Endothelial cell (in vitro differentiated cells): ENCODE measurements at regions not wholly inside any gene's neighbourhood (a gene's known extent, or its start where the extent isn't known, plus 50 kb on each side); places are given as distances from the start of the nearest gene placed in this dataset.

Experiments
- DNase-seq: peaks from one replicate; pipeline ENCODE4 v3.0.0; 2021; ENCODE audit warnings: low spot score
- H3K27ac Mint-ChIP-seq: one replicate; pipeline ENCODE4 v1.8.0; 2021; ENCODE audit warnings: mixed read lengths, inconsistent platforms; ENCODE audit not compliant: unreplicated experiment
- H3K27me3 Mint-ChIP-seq: one replicate; pipeline ENCODE4 v1.8.0; 2021; ENCODE audit warnings: mild to moderate bottlenecking, moderate library complexity, mixed read lengths, inconsistent platforms; ENCODE audit not compliant: unreplicated experiment
- H3K36me3 Mint-ChIP-seq: one replicate; pipeline ENCODE4 v1.8.0; 2021; ENCODE audit warnings: mild to moderate bottlenecking, low read depth, mixed read lengths, inconsistent platforms; ENCODE audit not compliant: unreplicated experiment
- H3K4me1 Mint-ChIP-seq: one replicate; pipeline ENCODE4 v1.8.0; 2021; ENCODE audit warnings: mild to moderate bottlenecking, mixed read lengths, inconsistent platforms; ENCODE audit not compliant: unreplicated experiment
- H3K4me3 Mint-ChIP-seq: one replicate; pipeline ENCODE4 v1.8.0; 2021; ENCODE audit warnings: mild to moderate bottlenecking, mixed read lengths, inconsistent platforms; ENCODE audit not compliant: unreplicated experiment
- H3K9me3 Mint-ChIP-seq: one replicate; pipeline ENCODE4 v1.8.0; 2021; ENCODE audit warnings: mixed read lengths, inconsistent platforms; ENCODE audit not compliant: unreplicated experiment
- CTCF ChIP-seq: fragments of 200-600 bp; sonication (generic); IDR thresholded peaks from one replicate; pipeline ENCODE4 v1.5.0; 2021; ENCODE audit warnings: antibody characterized with exemption; ENCODE audit not compliant: unreplicated experiment

- DNase-seq, result no peak
- Mint-ChIP-seq H3K27ac (peak overlapping the region; percentile 22), H3K4me3 (no peak overlapping the region)
Observed at GRCh38 chr9:95801797-95802196, 73.7 kb upstream of the ERCC6L2 start.

GRCh38 chr9:95796029-95796428 is 79.5 kb upstream of the ERCC6L2 start:
- H3K27ac Mint-ChIP-seq, result no peak overlapping the region
- no peak for DNase-seq
- no peaks in the 10 kb centered on the region for H3K9me3 Mint-ChIP-seq
- H3K27me3 Mint-ChIP-seq, result peaks cover 2% of the 10 kb centered on the region
- H3K36me3 Mint-ChIP-seq, result no peaks in the 10 kb centered on the region
- no peak for TF ChIP-seq CTCF
- peaks cover 8% of the 10 kb centered on the region for H3K4me1 Mint-ChIP-seq
- H3K4me3 Mint-ChIP-seq, result no peak overlapping the region

More at GRCh38 chr9:95801797-95802196, 73.7 kb upstream of the ERCC6L2 start:
- H3K9me3 Mint-ChIP-seq, result no peaks in the 10 kb centered on the region
- peaks cover 15% of the 10 kb centered on the region for H3K4me1 Mint-ChIP-seq
- no peaks in the 10 kb centered on the region for H3K27me3 Mint-ChIP-seq
- no peaks in the 10 kb centered on the region for H3K36me3 Mint-ChIP-seq
- TF ChIP-seq CTCF, result no peak

GRCh38 chr9:95793924-95794828 is 81.3 kb upstream of the ERCC6L2 start:
- H3K36me3 Mint-ChIP-seq, result no peaks in the 10 kb centered on the region
- DNase-seq, result no peak
- no peak overlapping the region for H3K27ac Mint-ChIP-seq
- H3K27me3 Mint-ChIP-seq, result peaks cover 2% of the 10 kb centered on the region
- peaks cover 8% of the 10 kb centered on the region for H3K4me1 Mint-ChIP-seq
- H3K4me3 Mint-ChIP-seq, result no peak overlapping the region
- no peak for TF ChIP-seq CTCF
- H3K9me3 Mint-ChIP-seq, result no peaks in the 10 kb centered on the region

GRCh38 chr9:95791695-95792094 is 83.8 kb upstream of the ERCC6L2 start:
- H3K4me1 Mint-ChIP-seq, result peaks cover 5% of the 10 kb centered on the region
- H3K36me3 Mint-ChIP-seq, result no peaks in the 10 kb centered on the region
- H3K9me3 Mint-ChIP-seq, result no peaks in the 10 kb centered on the region
- DNase-seq, result no peak
- peaks cover 4% of the 10 kb centered on the region for H3K27me3 Mint-ChIP-seq
- H3K27ac Mint-ChIP-seq, result no peak overlapping the region
- TF ChIP-seq CTCF, result no peak
- H3K4me3 Mint-ChIP-seq, result no peak overlapping the region

- H3K9me3 Mint-ChIP-seq, result no peaks in the 10 kb centered on the region
- H3K4me1 Mint-ChIP-seq, result peaks cover 5% of the 10 kb centered on the region
- no peak for DNase-seq
- H3K27ac Mint-ChIP-seq, result no peak overlapping the region
- peaks cover 4% of the 10 kb centered on the region for H3K27me3 Mint-ChIP-seq
- H3K4me3 Mint-ChIP-seq, result no peak overlapping the region
- H3K36me3 Mint-ChIP-seq, result no peaks in the 10 kb centered on the region
- TF ChIP-seq CTCF, result no peak
Observed at GRCh38 chr9:95791286-95791685, 84.2 kb upstream of the ERCC6L2 start.
